ENCODE measurements at regions not wholly inside any gene's neighbourhood (a gene's known extent, or its start where the extent isn't known, plus 50 kb on each side); places are given as distances from the start of the nearest gene placed in this dataset.
"Not testable (repeated sequence)": the region's sequence is repeated elsewhere in the genome, so short reads cannot be mapped to it uniquely, and the experiment has no call there.

- TF ChIP-seq, protein P1, sequence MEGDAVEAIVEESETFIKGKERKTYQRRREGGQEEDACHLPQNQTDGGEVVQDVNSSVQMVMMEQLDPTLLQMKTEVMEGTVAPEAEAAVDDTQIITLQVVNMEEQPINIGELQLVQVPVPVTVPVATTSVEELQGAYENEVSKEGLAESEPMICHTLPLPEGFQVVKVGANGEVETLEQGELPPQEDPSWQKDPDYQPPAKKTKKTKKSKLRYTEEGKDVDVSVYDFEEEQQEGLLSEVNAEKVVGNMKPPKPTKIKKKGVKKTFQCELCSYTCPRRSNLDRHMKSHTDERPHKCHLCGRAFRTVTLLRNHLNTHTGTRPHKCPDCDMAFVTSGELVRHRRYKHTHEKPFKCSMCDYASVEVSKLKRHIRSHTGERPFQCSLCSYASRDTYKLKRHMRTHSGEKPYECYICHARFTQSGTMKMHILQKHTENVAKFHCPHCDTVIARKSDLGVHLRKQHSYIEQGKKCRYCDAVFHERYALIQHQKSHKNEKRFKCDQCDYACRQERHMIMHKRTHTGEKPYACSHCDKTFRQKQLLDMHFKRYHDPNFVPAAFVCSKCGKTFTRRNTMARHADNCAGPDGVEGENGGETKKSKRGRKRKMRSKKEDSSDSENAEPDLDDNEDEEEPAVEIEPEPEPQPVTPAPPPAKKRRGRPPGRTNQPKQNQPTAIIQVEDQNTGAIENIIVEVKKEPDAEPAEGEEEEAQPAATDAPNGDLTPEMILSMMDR (IDR thresholded peaks at IDR 0.05; ENCODE audit: low read depth, low read length): peak; percentile 26
- TF ChIP-seq POLR2A (IDR thresholded peaks at IDR 0.05; ENCODE audit: extremely low read depth, insufficient read length); MAX (IDR thresholded peaks at IDR 0.05; ENCODE audit: low read depth, low read length): not testable (repeated sequence)
Observed at GRCh38 chr17:83205387-83206035, 126.1 kb downstream of the METRNL start.
